ENCODE measurements at regions not wholly inside any gene's neighbourhood (a gene's known extent, or its start where the extent isn't known, plus 50 kb on each side); places are given as distances from the start of the nearest gene placed in this dataset.
"Not testable (repeated sequence)": the region's sequence is repeated elsewhere in the genome, so short reads cannot be mapped to it uniquely, and the experiment has no call there.

GRCh38 chrX:39244147-39244546 lies 442.9 kb downstream of the MID1IP1 start:
- no peak for DNase-seq

- DNase-seq: no peak
These were observed 443.8 kb downstream of the MID1IP1 start for GRCh38 chrX:39245024-39245423.

DNA sequence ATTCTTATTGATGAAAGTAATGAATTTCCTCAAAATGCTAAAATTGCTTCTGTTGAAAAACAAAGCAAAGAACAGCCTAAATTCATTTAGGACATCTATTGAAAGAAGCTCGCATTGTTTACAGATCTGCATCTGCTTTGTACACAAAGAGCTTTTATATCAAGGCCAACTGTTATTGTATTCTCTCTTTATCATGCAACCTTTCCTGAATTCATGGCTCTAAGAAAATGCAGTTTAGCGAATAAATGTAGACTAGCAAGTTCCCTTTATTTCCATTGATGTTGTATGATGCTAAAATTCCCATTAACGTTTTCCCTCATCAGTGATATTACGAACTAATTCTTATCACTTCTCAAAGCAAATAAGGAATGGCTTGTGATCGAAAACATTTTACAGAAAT lies 446.3 kb downstream of the MID1IP1 start:
- DNase-seq: no peak

GRCh38 chrX:39248330-39248729 lies 447.1 kb downstream of the MID1IP1 start:
- no peak for DNase-seq

DNA sequence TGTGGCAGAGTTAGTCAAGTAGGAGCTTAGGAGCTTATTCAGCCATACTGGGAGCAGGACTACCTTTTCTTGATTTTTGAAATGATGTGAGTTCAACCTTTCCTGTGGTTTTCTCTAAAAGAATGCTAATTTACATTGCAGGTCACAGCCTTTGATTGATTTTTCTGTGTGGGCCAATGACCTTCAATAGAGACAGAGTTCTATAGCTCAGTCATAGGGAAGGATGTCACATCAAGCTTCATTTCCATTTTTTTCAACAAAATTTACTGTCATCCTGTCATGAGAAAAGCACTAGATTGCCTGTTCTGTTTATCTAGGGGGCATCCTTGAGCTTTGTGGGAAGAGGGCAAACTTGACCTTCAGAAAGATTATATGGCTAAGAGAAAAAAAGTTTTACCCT lies 448.7 kb downstream of the MID1IP1 start:
- no peak for DNase-seq

- no peak for DNase-seq
These were observed 450.7 kb downstream of the MID1IP1 start for GRCh38 chrX:39251995-39252394.

DNA sequence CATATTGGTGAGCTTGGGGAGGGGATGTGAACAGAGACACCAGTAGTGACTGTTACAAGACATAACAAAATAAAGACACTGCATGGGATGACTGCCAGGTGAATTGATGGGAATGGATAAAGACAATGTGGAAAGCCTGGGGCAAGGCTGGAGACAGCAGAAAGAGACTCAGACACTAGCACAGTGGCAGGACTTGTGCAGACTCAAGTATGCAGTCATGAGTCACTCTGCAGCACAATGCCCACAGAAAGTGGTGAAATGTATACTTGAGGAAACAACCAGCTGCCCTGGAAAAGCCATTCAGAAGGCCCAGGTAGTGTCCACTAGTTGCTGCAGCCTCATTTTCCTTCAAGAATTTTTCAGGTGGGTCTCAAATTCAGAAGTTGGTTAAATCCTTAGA lies 452.3 kb downstream of the MID1IP1 start:
- no peak for DNase-seq

DNA sequence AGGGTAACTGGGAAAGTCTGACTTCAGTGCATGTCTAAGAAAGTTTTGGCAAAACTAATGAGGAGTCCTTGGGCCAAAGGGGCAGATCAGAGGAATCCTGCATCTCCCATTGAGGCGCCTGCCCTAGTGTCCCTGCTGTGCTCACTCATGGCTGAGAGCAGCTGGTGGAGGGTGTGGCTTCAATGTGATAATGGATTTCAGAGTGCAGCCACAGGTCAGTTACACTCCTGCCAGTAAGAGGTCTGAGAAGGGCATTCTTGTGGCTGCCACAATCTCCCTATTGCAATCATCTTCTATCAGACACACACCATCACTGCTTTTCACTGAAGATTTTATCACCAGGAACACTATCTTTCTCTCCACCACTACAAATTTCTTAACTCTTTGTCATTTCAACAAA lies 457.1 kb downstream of the MID1IP1 start:
- DNase-seq: no peak

- DNase-seq: no peak
These were observed 459.7 kb downstream of the MID1IP1 start for GRCh38 chrX:39260965-39261364.

DNA sequence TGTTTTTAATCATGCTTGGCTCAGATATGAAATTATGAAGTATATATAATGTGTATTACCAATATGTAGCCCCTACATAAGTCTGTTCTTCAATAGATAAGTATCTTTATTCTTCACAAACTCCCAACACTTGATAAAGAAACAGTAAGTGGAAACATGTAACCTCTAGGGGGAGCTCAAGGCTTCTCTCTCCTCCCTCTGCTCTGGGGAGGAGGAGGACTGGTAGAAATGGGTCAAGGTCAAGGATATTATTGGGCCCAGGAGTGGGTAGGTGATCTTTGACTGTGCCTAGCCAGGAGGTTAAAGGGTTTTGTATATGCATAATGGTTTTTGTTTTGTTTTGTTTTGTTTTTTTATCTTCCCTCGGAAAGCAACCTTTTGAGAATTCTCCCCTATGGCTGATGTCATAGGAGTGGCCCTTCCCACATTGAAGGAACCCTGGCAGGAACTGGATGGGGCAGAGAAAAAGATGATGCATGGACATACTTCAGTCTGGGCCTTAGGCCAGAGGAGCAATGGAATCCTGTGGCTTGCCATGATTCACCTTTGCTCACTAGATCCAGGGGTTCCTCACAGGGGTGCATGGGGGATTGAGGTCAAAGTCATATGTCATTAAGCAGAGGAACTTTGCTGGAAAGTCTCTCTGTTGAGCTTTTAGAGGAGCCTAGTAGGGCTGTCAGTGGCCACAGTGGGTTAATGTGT lies 460.3 kb downstream of the MID1IP1 start:
- no peak for DNase-seq

DNA sequence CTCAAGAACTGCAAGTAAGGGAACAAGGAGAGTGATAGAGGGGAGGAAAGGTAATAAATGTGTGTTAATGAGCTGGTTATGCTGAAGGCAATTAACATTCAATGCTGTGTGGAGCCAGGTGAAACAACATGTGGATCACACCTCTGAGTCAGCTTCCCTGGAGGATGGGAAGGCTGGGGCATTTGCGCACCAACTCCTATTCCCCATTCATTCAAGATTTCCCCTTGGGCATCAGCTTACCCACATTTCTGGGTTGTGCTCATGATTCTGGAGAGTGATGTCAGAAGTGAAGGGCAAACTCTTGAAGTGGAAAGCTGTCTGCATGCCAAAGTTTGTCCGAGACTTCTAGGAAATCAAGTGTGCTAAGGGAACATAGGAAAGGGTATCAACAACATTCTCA lies 461.4 kb downstream of the MID1IP1 start:
- DNase-seq: no peak

GRCh38 chrX:39264023-39264422 lies 462.8 kb downstream of the MID1IP1 start:
- DNase-seq: no peak

DNA sequence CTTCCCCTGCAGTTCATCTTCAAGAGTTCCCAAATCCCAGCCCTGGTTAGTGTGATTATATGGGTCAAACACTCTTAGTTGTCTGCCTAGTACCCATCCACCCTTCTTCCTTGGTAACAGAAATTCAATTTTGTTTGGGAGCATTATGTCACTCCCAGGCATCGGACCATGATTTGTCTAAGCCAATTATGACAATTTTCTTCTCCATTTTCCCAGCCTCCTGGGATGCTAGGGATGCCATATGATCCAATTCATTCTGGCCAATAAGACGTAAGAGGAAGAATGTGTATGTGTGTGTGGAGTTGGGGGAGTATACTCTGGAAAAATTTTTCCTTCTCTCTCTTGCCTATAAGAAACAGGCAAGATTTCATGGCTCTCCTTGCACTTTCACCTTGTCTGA lies 465.9 kb downstream of the MID1IP1 start:
- DNase-seq: no peak

DNA sequence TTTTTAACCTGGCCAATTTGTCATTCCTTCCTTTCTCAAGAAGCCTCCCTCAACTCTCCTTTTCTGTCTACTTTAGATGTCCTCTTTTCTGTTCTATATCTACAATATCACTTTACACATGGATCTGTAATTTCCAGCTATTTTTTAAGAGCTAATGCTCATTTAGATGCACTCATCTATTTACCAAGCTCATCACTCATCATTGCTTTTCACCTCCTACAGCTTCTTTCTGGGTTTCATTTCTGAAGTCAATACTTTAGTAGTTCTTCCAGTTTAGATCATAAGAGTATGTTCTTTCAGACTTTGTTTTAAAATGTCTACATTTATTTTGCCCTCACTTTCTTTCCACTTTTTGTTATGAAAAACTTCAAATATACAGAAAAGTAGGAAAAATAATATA lies 466.9 kb downstream of the MID1IP1 start:
- DNase-seq: no peak

- DNase-seq: no peak
These were observed 474.3 kb downstream of the MID1IP1 start for GRCh38 chrX:39275500-39276068.

DNA sequence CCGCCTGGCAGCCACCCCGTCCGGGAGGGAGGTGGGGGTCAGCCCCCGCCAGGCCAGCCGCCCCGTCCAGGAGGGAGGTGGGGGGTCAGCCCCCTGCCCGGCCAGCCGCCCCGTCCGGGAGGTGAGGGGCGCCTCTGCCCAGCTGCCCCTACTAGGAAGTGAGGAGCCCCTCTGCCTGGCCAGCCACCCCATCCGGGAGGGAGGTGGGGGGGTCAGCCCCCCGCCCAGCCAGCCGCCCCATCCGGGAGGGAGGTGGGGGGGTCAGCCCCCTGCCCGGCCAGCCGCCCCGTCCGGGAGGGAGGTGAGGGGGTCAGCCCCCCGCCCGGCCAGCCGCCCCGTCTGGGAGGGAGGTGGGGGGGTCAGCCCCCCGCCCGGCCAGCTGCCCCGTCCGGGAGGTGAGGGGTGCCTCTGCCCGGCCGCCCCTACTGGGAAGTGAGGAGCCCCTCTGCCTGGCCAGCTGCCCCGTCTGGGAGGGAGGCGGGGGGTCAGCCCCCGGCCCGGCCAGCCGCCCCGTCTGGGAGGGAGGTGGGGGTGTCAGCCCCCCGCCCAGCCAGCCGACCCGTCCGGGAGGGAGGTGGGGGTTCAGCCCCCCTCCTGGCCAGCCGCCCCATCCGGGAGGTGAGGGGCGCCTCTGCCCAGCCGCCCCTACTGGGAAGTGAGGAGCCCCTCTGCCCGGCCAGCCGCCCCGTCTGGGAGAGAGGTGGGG lies 476.6 kb downstream of the MID1IP1 start:
- DNase-seq: not testable (repeated sequence)

- DNase-seq: no peak
These were observed 482.0 kb downstream of the MID1IP1 start for GRCh38 chrX:39283239-39283638.

- DNase-seq: no peak
These were observed 487.3 kb downstream of the MID1IP1 start for GRCh38 chrX:39288592-39288991.

GRCh38 chrX:39289827-39290226 lies 488.6 kb downstream of the MID1IP1 start:
- no peak for DNase-seq

DNA sequence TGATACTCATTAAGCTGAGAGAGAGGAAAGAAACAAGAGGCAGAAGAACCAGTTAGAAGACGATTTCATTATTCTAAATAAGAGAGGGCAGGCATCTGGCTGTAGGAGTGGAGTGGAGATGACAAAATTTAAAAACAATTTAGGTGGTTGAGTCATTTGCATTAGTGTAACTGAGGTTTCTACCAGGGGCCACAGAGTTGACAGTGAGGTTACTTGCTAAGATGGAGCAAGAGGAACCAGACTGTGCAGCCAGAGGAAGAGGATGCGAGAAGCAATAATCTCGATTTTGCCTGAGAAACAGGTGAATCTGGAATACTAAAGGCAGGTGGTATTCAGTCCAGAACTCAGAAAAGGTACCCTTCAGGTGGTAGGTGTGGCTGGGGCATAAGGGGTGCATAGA lies 491.9 kb downstream of the MID1IP1 start:
- no peak for DNase-seq

DNA sequence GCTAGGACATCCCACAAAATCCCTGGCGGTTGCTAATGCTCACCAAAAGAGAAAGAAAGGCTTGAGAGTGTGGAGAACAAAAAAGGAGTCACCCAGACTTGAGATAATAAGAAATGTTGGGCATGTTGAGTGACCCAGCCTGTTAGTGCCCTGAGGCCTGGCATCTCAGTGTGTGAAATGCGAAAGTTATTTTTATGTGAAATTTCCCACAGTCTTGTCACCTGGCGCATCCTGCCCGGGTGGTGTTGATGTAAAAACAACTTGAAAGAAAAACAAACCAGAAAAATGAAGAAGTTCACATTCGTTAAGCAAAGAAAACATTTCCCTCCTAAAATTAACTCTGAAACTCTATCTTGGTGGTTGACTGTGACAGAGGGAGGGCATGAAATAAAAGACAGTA lies 495.2 kb downstream of the MID1IP1 start:
- no peak for DNase-seq

GRCh38 chrX:39298821-39299220 lies 497.6 kb downstream of the MID1IP1 start:
- DNase-seq: no peak

DNA sequence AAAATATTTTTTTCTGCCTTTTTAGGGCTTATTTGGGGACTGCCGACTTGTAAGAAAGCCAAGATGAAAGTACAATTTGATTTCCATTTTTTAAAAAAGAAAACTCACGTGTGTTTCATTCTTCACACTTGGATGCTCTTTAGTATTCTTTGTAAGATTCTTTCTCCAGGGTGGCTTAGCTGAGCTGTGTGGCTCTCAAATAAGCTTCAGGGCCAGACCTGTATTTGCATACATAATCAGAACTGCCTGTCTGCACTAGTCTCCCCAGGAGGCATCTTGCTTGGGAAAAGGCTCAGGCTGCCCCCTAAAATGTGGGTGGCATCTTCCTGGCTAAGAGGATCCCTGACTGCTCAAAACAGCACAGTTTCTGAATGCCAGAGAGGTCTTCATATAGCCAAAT lies 498.4 kb downstream of the MID1IP1 start:
- DNase-seq: no peak

DNA sequence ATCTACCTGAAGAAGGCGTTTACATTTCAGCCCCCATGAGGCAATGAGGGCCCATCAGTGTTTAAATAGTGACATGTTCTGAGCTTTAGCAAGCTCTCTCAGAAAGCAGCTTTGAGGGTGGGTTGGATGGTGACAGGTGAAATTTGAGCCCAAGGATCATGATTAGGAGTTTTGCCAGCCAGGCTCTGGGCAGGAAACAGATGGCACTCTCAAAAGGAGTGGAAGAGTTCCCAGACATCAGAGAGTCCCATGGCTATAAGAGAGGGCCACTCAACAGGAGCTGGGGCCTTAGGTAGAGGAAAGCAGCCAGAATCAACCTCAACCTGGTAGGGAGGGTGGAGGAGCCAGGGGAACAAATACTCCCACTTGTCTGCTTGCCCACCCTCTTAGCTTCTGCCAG lies 499.8 kb downstream of the MID1IP1 start:
- DNase-seq: no peak

DNA sequence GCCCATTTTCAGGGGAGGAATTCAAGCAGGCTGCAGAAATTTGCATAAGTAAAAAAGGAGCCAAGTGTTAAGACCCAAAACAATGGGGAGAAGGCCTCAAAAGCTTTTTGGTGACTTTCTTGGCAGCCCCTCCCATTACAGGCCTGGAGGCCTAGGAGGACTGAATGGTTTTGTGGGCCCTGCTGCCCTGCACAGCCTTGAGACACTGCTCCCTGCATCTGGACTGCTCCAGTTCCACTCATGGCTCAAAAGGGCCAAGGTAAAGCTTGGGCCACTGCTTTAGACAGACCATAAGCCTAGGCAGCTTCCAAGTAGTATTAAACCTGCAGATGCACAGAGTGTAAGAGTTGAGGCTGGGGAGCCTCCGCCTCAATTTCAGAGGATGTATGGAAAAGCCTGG lies 501.6 kb downstream of the MID1IP1 start:
- no peak for DNase-seq

All from NCI-H187 treated with DMSO at 0.1 percent for 48 hours (cell line).